Gastrocnemius medialis (tissue), 4 donors: ENCODE measurements at regions not wholly inside any gene's neighbourhood (a gene's known extent, or its start where the extent isn't known, plus 50 kb on each side); places are given as distances from the start of the nearest gene placed in this dataset.

Experiments used
- ATAC-seq, 2 donors: fragments of 150-250 bp; one replicate each; pipeline ENCODE4 v1.9.1; 2016
- DNase-seq, 2 donors: peaks; one replicate each; pipeline ENCODE4 v3.0.0-alpha.2; 2019
- H3K27ac ChIP-seq, 4 donors: fragments of 200-600 bp; sonication (generic); 1 replicate in 1 of 4; 2 replicates in 3 of 4; pipeline ENCODE4 v1.5.1; 2016 to 2018; ENCODE audit warnings: mild to moderate bottlenecking in 2 of 4, moderate library complexity in 1 of 4
- H3K27me3 ChIP-seq, 3 donors: fragments of 200-600 bp; sonication (generic) in 2 of 3; 1 replicate in 1 of 3; 2 replicates in 2 of 3; pipeline versions ENCODE4 v1.5.1 to v1.6.0; 2016 to 2019; ENCODE audit warnings: mild to moderate bottlenecking in 1 of 3, moderate library complexity in 1 of 3
- H3K36me3 ChIP-seq, 2 donors: fragments of 200-600 bp; sonication (generic) in 1 of 2; one replicate each; pipeline ENCODE4 v1.5.1; 2017 to 2018
- H3K4me1 ChIP-seq, 2 donors: fragments of 200-600 bp; sonication (generic) in 1 of 2; one replicate each; pipeline ENCODE4 v1.5.1; 2016 to 2017; ENCODE audit warnings: mild to moderate bottlenecking in 2 of 2
- H3K4me3 ChIP-seq, 4 donors: fragments of 200-600 bp; sonication (generic) in 3 of 4; 1 replicate in 1 of 4; 2 replicates in 3 of 4; pipeline ENCODE4 v1.5.1; 2016 to 2019; ENCODE audit warnings: mild to moderate bottlenecking in 2 of 4
- H3K9me3 ChIP-seq, 3 donors: fragments of 200-600 bp; sonication (generic) in 2 of 3; 1 replicate in 1 of 3; 2 replicates in 2 of 3; pipeline ENCODE4 v1.5.1; 2016 to 2019
- POLR2A ChIP-seq, 2 donors: fragments of 450-650 bp; IDR thresholded peaks; one replicate each; pipeline ENCODE4 v1.6.1; 2017; ENCODE audit warnings: antibody characterized with exemption in 2 of 2, mild to moderate bottlenecking in 2 of 2, moderate library complexity in 2 of 2
- in situ Hi-C, 4 donors: fragments of 200-750 bp; cut with MboI; loops; one replicate each; pipeline versions ENCODE4 v1.15.0 to v1.8.0; 2017; ENCODE audit warnings: low sequenced_read_pairs in 4 of 4
- intact Hi-C: fragments of 100-400 bp; cut with DNase I; formaldehyde crosslinking; loops from one replicate; pipeline ENCODE4 v1.15.1; 2023; ENCODE audit warnings: low total_unique reads
- TF ChIP-seq, protein P1 (sequence below), 5 experiments: fragments of 450-650 bp in 3 of 5; fragments of 200-600 bp in 2 of 5; sonication (generic) in 2 of 5; IDR thresholded peaks in 4 of 5; conservative IDR thresholded peaks in 1 of 5; 1 replicate in 4 of 5; 2 replicates in 1 of 5; pipeline ENCODE4 v1.5.1; 2016 to 2019; ENCODE audit warnings: antibody characterized with exemption in 5 of 5, mild to moderate bottlenecking in 3 of 5, moderate library complexity in 3 of 5

DNA sequence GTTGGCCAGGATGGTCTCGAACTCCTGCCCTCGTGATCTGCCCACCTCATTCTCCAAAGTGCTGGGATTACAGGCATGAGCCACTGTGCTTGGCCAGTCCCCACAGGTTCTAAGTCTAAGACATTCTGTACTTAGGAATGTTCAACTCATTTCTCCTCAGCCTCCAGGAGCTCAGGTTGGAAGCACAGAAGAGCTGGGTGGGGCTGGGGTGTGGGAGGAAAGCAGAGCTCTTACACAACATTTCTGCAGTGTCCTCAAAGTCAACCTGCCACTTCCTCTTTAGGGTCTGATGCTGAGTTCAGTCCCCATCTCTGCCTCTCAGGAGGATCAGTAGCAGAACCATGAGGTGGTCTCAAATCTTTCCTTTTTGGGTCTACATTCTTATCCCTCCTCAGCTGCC is 75.5 kb downstream of the MRPL46 start:
- H3K4me1 ChIP-seq, result no peaks in the 10 kb centered on the region
- in situ Hi-C loops (no loop called here), intact Hi-C loops (no loop called here)
- no peaks in the 10 kb centered on the region for H3K27me3 ChIP-seq
- no peak for TF ChIP-seq POLR2A (IDR thresholded peaks at IDR 0.05)
- TF ChIP-seq, protein P1, sequence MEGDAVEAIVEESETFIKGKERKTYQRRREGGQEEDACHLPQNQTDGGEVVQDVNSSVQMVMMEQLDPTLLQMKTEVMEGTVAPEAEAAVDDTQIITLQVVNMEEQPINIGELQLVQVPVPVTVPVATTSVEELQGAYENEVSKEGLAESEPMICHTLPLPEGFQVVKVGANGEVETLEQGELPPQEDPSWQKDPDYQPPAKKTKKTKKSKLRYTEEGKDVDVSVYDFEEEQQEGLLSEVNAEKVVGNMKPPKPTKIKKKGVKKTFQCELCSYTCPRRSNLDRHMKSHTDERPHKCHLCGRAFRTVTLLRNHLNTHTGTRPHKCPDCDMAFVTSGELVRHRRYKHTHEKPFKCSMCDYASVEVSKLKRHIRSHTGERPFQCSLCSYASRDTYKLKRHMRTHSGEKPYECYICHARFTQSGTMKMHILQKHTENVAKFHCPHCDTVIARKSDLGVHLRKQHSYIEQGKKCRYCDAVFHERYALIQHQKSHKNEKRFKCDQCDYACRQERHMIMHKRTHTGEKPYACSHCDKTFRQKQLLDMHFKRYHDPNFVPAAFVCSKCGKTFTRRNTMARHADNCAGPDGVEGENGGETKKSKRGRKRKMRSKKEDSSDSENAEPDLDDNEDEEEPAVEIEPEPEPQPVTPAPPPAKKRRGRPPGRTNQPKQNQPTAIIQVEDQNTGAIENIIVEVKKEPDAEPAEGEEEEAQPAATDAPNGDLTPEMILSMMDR (IDR thresholded peaks at IDR 0.05 in 4 of 5, conservative IDR thresholded peaks at IDR 0.05 in 1 of 5), result no peak
- H3K9me3 ChIP-seq, result no peaks in the 10 kb centered on the region
- H3K36me3 ChIP-seq, result no peaks in the 10 kb centered on the region
- DNase-seq (no peak), ATAC-seq (no peak)
- H3K27ac ChIP-seq, result no peak overlapping the region
- no peak overlapping the region for H3K4me3 ChIP-seq

DNA sequence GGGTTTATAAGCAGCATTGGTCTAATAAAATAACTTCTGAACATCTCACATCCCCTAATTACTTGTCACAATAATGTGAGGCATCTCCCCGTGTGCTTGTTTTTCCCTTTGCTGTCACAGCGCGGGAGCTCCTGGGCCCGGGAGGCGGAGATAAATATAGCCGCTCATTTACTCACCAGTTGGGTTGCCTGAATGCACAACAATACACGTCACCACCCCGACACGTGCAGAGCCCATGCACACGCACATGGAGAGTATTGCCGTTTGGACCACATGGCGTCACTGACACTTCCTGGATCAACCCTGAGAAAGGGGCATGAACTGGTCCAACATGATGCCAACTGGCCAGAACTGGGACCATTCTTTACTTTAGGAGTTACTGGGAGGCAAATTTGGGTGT is 76.2 kb downstream of the MRPL46 start:
- intact Hi-C loops (no loop called here), in situ Hi-C loops (no loop called here)
- no peak overlapping the region for H3K4me3 ChIP-seq
- no peaks in the 10 kb centered on the region for H3K36me3 ChIP-seq
- no peaks in the 10 kb centered on the region for H3K4me1 ChIP-seq
- ATAC-seq (no peak), DNase-seq (no peak)
- no peaks in the 10 kb centered on the region for H3K9me3 ChIP-seq
- H3K27me3 ChIP-seq, result no peaks in the 10 kb centered on the region
- peak overlapping the region in 1 of 4 donors; percentile 18 for H3K27ac ChIP-seq
- no peak for TF ChIP-seq POLR2A (IDR thresholded peaks at IDR 0.05)
- TF ChIP-seq, protein P1 (IDR thresholded peaks at IDR 0.05 in 4 of 5, conservative IDR thresholded peaks at IDR 0.05 in 1 of 5), result no peak

DNA sequence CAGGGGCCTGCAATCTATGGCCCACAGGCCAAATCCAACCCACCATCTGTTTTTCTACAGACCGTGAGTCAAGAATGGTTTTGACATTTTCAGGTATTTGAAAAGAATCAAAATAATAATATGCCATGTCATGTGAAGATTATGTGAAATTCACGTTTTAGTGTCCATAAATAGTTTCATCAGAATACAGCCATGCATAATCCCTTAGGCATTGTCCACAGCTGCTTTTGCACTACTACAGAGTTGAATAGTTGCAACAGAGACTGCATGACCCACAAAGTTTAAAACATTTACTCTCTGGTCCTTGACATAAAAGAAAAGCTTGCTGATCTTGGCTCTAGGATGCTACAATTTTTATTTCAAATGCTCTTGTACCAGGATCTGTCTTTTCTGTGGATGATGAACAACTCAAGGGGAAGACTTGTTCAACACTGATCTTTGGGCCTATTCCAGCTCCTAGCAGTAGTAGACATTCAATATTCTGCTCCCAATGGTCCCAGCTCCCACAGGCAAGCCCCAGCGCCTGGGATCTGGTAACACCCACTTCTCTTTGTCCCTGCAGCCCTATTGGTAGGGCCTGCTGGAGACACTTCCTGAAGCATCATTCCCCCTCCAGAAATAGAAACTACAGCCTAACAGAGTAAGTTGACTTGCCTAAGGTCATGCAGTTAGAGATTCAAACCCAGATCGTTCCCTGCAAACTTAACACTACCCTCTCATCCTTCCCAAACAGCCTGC is 76.9 kb downstream of the MRPL46 start:
- H3K27ac ChIP-seq, result peak overlapping the region in 1 of 4 donors; percentile 18

DNA sequence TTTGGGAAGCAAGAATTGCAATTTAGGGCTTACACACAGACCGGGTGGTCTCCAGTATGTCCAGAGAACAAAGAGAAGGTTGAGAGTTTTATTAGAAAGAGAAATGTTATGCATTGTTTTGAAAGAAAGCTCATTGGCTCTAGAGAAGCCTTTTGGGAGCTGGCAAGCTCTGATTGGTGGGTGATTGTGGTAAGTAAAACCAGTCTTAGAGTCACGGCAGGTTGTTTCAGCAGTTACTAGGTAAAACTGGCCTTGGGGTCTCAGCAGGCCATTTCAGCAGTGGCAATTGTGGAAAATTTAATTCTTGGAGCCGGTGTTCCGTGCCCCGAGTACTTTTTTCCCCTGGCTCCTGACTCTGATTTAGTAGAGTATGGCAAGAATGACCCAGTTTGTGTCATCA is 78.1 kb downstream of the MRPL46 start:
- no peak for ATAC-seq
- H3K9me3 ChIP-seq, result no peaks in the 10 kb centered on the region
- no peaks in the 10 kb centered on the region for H3K27me3 ChIP-seq
- in situ Hi-C loops (no loop called here), intact Hi-C loops (no loop called here)
- H3K27ac ChIP-seq, result no peak overlapping the region
- no peaks in the 10 kb centered on the region for H3K36me3 ChIP-seq
- no peak overlapping the region for H3K4me3 ChIP-seq
- no peak for TF ChIP-seq POLR2A (IDR thresholded peaks at IDR 0.05)
- TF ChIP-seq, protein P1 (IDR thresholded peaks at IDR 0.05 in 4 of 5, conservative IDR thresholded peaks at IDR 0.05 in 1 of 5), result no peak
- no peak for DNase-seq
- no peaks in the 10 kb centered on the region for H3K4me1 ChIP-seq

More for the DNA sequence above, 76.9 kb downstream of the MRPL46 start:
- in situ Hi-C loops (no loop called here), intact Hi-C loops (no loop called here)
- no peaks in the 10 kb centered on the region for H3K4me1 ChIP-seq
- H3K4me3 ChIP-seq, result no peak overlapping the region
- no peaks in the 10 kb centered on the region for H3K9me3 ChIP-seq
- no peaks in the 10 kb centered on the region for H3K36me3 ChIP-seq
- no peaks in the 10 kb centered on the region for H3K27me3 ChIP-seq
- ATAC-seq (no peak), DNase-seq (no peak)
- TF ChIP-seq POLR2A (IDR thresholded peaks at IDR 0.05), result no peak
- TF ChIP-seq, protein P1 (IDR thresholded peaks at IDR 0.05 in 4 of 5, conservative IDR thresholded peaks at IDR 0.05 in 1 of 5), result no peak

DNA sequence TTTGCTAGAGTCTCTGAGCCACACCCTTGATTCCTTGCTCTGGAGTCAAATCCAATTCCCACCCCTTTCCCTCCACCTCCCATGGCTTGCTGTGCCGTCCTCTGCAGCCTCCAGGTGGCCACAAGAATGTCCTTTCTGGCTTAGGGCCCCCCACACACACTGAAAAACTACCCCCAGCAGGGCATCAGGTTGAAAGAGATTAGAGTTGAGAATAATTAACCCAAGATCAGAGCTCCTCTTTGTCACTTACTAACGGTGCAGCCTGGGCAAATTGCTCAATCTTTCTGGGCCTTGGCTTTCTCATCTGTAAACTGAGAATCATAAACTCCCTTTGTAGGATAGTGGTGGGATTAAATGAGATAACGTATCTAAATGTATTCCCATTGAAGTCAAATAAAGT is 78.5 kb downstream of the MRPL46 start:
- no peaks in the 10 kb centered on the region for H3K36me3 ChIP-seq
- H3K27me3 ChIP-seq, result no peaks in the 10 kb centered on the region
- ATAC-seq (no peak), DNase-seq (no peak)
- in situ Hi-C loops, result no loop called here
- H3K27ac ChIP-seq, result no peak overlapping the region
- TF ChIP-seq POLR2A (IDR thresholded peaks at IDR 0.05), result no peak
- TF ChIP-seq, protein P1 (IDR thresholded peaks at IDR 0.05 in 4 of 5, conservative IDR thresholded peaks at IDR 0.05 in 1 of 5), result no peak
- H3K4me1 ChIP-seq, result no peaks in the 10 kb centered on the region
- H3K4me3 ChIP-seq, result no peak overlapping the region
- intact Hi-C loops, result no loop called here
- no peaks in the 10 kb centered on the region for H3K9me3 ChIP-seq
